ENCODE measurements at regions not wholly inside any gene's neighbourhood (a gene's known extent, or its start where the extent isn't known, plus 50 kb on each side); places are given as distances from the start of the nearest gene placed in this dataset.

- TF ChIP-seq, protein P1, sequence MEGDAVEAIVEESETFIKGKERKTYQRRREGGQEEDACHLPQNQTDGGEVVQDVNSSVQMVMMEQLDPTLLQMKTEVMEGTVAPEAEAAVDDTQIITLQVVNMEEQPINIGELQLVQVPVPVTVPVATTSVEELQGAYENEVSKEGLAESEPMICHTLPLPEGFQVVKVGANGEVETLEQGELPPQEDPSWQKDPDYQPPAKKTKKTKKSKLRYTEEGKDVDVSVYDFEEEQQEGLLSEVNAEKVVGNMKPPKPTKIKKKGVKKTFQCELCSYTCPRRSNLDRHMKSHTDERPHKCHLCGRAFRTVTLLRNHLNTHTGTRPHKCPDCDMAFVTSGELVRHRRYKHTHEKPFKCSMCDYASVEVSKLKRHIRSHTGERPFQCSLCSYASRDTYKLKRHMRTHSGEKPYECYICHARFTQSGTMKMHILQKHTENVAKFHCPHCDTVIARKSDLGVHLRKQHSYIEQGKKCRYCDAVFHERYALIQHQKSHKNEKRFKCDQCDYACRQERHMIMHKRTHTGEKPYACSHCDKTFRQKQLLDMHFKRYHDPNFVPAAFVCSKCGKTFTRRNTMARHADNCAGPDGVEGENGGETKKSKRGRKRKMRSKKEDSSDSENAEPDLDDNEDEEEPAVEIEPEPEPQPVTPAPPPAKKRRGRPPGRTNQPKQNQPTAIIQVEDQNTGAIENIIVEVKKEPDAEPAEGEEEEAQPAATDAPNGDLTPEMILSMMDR (conservative IDR thresholded peaks at IDR 0.05; ENCODE audit: control insufficient read depth, insufficient read depth, low read depth, low read length), result no peak
Observed at GRCh38 chr13:52975969-52976368, 52.6 kb upstream of the OLFM4 start.

DNA sequence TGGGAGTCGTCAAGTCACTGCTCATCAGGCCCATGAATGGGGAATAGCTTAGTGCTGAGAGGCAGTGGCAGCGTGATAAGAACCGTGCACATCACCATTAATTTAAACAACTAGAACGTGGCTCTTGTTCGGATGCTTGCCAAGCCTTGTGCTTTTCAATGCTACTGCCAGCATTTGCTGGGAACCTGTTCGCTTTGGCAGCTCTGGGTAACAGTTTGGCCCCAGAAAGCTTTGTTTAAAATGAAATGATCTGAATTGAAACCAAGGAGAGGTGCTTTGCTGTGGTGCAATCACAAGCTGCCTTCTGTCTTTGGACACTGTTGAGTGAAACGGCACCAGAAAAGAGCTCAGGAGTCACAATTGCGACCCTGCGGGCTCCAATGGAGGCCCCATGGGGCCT is 53.5 kb upstream of the OLFM4 start:
- no peak for DNase-seq (ENCODE audit: low read depth)
- TF ChIP-seq, protein P1 (conservative IDR thresholded peaks at IDR 0.05; ENCODE audit: control insufficient read depth, insufficient read depth, low read depth, low read length), result no peak
- no peak overlapping the region for H3K4me3 ChIP-seq (ENCODE audit: control insufficient read depth, low read depth, low read length)

More at GRCh38 chr13:52975969-52976368, 52.6 kb upstream of the OLFM4 start:
- DNase-seq (ENCODE audit: low read depth), result no peak
- H3K4me3 ChIP-seq (ENCODE audit: control insufficient read depth, low read depth, low read length), result no peak overlapping the region

- no peak overlapping the region for H3K4me3 ChIP-seq (ENCODE audit: control insufficient read depth, low read depth, low read length)
- DNase-seq (ENCODE audit: low read depth), result no peak
- TF ChIP-seq, protein P1 (conservative IDR thresholded peaks at IDR 0.05; ENCODE audit: control insufficient read depth, insufficient read depth, low read depth, low read length), result no peak
Observed at GRCh38 chr13:52974711-52975110, 53.9 kb upstream of the OLFM4 start.

GRCh38 chr13:52969373-52969772 is 59.2 kb upstream of the OLFM4 start:
- H3K4me3 ChIP-seq (ENCODE audit: control insufficient read depth, low read depth, low read length), result no peak overlapping the region
- TF ChIP-seq, protein P1 (conservative IDR thresholded peaks at IDR 0.05; ENCODE audit: control insufficient read depth, insufficient read depth, low read depth, low read length), result no peak
- no peak for DNase-seq (ENCODE audit: low read depth)

- no peak overlapping the region for H3K4me3 ChIP-seq (ENCODE audit: control insufficient read depth, low read depth, low read length)
- TF ChIP-seq, protein P1 (conservative IDR thresholded peaks at IDR 0.05; ENCODE audit: control insufficient read depth, insufficient read depth, low read depth, low read length), result peak; percentile 95
- DNase-seq (ENCODE audit: low read depth), result peak; percentile 58
Observed at GRCh38 chr13:52968074-52968700, 60.4 kb upstream of the OLFM4 start.

- no peak for DNase-seq (ENCODE audit: low read depth)
Observed at GRCh38 chr13:52961987-52962386, 66.6 kb upstream of the OLFM4 start.

More at GRCh38 chr13:52961987-52962386, 66.6 kb upstream of the OLFM4 start:
- no peak overlapping the region for H3K4me3 ChIP-seq (ENCODE audit: control insufficient read depth, low read depth, low read length)
- TF ChIP-seq, protein P1 (conservative IDR thresholded peaks at IDR 0.05; ENCODE audit: control insufficient read depth, insufficient read depth, low read depth, low read length), result no peak

All from fibroblast of mammary gland (primary cell).